HG02840 (cell line): ENCODE measurements at regions not wholly inside any gene's neighbourhood (a gene's known extent, or its start where the extent isn't known, plus 50 kb on each side); places are given as distances from the start of the nearest gene placed in this dataset.
A peak's percentile ranks its signal among the peaks of the same experiment; 100 is the strongest.

Experiments
- ATAC-seq: cut with Tn5 transposase; IDR thresholded peaks from one replicate; pipeline ENCODE4 v1.9.1; 2021; ENCODE audit warnings: mild to moderate bottlenecking, moderate library complexity, moderate number of reproducible peaks; ENCODE audit not compliant: unreplicated experiment, low FRiP score

DNA sequence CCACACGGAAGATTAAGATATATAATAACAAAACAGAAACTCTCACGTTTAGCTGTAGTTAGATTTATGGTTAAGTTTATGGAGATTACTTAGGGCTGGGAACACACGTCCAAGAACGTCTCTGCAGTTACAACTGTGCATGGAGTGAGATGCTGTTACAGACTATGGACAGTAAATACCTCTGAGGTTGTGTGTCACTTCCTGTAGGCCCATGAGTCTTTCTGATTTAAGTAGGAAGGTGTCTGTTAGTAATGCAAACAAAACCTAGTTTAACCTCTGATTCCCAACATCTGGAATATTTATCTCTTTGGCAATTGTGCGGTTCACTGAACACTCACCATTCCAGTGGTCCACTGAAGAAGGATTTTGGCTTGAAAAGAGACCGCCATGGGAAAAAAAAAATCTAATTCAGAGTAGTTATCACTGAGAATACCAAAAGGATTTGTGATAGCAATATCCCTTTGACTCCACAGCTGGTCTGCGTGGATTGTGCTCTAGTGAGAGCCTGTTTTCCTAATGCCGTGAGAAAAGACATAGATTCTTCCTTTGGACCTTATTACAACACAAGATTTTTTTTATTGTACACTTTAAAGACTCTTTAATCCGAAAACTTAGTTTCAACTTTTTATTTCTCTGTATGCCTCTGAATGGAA lies 478.2 kb upstream of the CITED2 start:
- ATAC-seq = no peak

DNA sequence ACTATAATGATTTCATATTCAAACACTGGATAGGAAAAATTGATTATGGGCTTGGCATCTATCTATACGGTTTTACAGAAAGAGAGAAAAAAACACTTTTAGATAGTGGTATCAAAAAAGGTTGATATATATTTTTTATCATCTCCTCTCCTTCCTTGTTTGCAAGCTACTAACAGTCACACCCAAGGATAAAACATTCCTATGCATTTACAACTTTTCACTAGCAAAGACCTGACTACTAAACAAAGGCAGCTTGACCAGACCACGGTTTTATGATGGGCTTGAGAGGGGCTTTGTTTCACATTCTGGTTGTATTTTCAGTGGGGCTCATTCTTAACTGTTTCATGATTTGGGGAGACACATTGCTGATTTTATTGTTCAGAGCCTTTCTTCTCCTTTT lies 477.6 kb upstream of the CITED2 start:
- no peak for ATAC-seq

GRCh38 chr6:139851206-139851605 lies 476.8 kb upstream of the CITED2 start:
- no peak for ATAC-seq

DNA sequence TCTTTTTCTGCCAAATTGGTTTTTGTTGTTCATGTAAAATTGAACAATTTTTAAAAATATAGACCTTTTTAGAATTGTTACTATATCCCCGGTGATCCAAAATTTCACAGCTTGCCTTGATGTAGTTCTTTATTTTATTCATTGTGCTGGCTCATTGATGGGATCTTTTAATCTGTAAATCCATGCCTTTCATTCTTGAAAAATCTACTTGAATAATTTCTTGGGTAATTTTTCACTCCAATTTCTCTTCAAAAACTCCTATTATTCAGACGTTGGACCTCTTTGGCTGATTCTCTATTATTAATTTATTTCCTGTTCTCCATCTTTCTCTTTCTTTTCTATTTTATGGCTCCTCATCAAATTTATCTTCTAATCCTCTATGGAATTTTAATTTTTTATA lies 476.1 kb upstream of the CITED2 start:
- ATAC-seq = no peak

- ATAC-seq = no peak
Observed at GRCh38 chr6:139847457-139847813, 473.0 kb upstream of the CITED2 start.

GRCh38 chr6:139846538-139847456 lies 472.3 kb upstream of the CITED2 start:
- peak; percentile 54 for ATAC-seq

DNA sequence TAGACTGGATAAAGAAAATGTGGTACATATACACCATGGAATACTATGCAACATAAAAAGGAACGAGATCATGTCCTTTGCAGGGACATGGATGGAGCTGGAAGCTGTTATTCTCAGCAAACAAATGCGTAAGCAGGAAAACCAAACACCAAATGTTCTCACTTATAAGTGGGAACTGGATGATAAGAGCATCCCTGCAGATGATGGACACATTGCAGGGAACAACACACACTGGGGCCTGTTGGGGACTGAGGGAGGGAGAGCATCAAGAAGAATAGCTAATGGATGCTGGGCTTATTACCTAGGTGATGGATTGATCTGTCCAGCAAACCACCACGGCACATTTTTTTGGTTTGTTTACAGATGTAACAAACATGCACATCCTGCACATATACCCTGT lies 470.5 kb upstream of the CITED2 start:
- no peak for ATAC-seq

DNA sequence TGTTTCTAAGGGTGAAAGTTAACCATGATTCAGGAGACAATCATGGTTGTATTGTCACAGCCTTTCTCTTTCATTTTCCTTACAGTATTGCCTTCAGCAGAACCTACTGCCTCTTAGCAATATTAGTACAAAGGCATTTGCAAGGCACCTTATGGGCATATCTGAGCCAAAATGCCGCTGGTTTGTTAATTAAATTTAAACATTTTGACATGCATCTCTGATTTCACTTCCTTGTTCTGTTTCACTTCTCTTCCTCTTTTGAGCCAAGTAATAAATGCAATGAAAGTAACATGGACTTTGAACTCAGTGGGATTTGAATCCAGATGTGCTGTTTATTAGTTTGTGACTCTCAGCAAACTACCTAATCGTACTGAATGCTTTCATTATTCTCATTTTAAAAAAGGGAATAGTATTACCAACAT lies 467.4 kb upstream of the CITED2 start:
- ATAC-seq = peak; percentile 89

GRCh38 chr6:139839506-139840156 lies 465.2 kb upstream of the CITED2 start:
- no peak for ATAC-seq

DNA sequence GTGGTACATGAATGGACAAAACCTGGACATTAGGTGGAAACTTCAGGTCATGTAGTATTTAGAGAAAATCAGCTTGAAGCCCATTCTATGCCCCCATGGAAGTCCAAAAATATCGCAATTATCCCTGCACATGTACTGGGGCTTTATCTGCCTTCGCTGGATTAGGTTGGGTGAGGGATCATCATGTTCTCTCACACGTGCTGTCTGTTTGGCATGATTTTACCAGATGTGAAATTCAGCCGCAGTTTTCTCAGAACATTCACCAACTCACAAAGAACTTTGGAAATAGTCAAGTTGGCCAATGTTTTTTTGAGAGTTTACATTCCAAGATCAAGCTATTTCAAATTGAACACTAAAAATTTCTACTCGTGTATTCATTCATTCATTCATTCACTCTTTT lies 459.8 kb upstream of the CITED2 start:
- no peak for ATAC-seq

GRCh38 chr6:139833592-139833991 lies 459.1 kb upstream of the CITED2 start:
- ATAC-seq = no peak

DNA sequence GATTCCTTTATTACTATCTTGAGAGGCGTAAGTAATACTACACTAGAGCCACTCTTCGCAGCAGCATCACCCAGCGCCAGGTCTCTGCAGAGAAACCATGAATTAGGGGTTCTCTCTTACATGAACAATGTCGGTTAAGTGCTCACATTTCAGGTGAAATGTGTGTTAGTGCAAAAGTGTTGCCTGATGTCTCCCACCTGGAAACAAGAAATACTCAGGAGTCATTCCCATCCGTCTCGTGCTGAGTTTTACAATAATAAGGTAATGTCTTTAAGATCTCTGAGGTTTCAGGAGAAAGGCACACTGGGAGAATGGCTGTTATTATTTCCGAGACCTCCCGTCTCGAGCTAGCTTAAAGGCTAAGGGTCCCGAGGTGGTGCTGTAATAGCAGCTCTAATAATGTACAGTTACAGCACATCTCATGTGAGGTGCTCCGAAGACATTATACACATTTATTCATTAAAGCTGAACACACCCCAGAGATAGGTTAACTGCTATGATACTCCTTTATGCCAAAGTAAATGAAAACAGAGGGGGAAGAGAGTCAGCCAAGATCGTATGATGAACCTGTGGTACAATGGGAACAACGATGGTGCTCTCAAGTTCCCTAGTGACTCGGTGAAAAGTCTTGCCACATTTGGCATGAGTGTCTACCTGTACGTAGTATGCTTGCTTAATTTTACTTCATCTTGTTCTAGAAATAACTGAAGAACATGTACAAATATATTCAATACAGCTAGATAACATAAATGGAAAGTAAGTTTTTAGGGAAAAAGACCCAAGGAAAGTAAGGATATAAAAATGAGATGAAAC lies 458.3 kb upstream of the CITED2 start:
- no peak for ATAC-seq

DNA sequence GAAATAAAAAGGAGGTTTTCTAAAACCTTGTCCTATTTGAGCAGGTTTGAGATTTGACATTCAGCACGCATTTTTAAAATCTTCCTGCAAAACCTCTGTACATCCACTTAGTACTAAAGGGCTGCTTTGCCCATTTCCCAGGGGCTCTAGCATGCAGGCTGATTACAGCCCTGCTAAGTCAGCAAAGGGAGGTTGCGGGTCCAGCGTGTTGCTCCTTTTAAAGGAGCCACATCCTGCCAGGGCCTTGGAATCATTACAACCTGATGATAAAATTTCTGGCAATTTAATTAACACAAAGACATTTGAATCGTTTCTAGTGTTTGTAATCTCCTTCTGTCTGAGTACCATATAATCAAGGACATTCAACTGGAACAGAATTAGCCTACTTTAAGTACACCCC lies 455.1 kb upstream of the CITED2 start:
- ATAC-seq = no peak

DNA sequence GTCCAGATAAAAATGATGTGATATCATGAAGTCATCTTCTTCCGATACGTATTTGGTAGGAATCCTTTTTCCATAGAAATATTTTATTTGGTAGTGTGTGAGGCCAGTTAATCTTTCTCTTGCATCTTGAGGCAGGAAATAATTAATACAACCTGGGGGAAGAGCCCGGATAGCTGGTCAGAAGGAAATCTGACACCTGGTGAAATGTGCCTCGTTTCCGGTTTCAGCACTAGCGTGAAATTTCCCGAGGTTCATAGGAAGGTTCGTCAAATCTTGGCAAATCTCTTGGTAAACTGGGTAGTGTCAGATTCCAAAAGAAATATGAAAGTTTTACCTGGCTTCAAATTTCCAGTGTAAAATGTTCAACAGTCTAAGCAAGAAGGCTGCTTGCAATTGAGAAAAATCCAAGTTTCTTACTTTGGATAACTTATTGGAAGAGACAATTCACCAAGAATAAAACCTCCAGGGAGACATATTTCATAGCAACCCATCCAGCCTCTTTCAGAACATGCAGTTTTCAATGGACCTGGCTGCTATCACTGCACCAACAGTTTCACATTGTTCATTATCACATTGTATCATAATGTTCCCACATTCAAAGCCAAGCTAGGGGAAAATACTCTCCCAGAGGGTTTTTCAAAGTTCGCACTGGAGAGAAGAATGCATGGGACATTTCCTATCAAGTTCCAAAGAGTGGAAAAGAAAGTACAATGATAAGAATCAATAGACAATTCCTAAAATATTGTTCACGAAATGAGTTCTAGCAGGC lies 454.5 kb upstream of the CITED2 start:
- no peak for ATAC-seq

- no peak for ATAC-seq
Observed at GRCh38 chr6:139825935-139826374, 451.5 kb upstream of the CITED2 start.

DNA sequence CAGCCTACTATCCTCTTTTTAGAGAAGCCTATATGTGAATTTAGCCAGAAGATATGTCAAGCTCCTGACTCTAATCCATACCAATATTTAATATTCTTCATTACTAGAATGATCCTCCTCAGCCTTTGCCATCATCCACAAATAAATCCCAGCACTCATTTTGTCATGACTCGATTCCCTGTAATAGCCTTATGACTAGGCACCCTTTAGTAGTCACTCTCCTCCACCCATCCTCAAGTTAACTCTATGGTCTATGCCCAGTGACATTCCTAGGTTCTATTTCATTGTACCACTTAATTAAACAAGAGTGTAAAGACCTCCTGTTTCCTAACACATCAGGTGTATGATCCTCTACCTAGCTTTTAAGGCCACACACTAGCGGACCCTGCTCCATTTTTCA lies 450.4 kb upstream of the CITED2 start:
- ATAC-seq = no peak

GRCh38 chr6:139823808-139824126 lies 449.3 kb upstream of the CITED2 start:
- ATAC-seq = no peak

GRCh38 chr6:139823099-139823807 lies 448.8 kb upstream of the CITED2 start:
- ATAC-seq = no peak

DNA sequence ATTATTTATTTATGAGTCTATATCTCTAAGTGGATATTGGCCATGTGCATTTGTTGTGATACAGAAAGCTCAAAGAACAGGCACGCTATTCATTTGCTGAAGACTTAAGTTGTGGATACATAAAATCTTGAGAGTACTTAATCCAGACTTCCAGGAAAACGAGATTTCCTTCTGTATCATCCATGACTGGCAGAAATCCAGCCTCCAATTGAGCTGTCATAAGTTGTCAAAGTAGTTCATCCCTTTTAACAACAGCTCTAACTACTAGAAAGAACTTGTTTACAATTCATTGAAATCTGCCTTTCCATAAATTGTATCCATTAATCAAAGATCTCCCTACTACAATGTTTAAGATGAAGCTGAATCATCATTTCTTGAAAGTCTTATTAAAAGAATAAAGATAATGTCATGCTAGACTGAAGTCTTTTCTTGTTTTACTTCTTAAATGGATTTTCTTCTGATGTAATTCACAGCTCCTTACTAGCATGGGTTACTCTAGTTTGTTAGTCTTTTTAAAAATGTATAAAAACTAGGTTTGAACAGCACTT lies 447.3 kb upstream of the CITED2 start:
- no peak for ATAC-seq
